GM12878 (cell line): ENCODE measurements at regions not wholly inside any gene's neighbourhood (a gene's known extent, or its start where the extent isn't known, plus 50 kb on each side); places are given as distances from the start of the nearest gene placed in this dataset.

Experiments used
- ATAC-seq: fragments of 200-7000 bp; cut with Tn5 transposase; 3 replicates; pipeline ENCODE4 v1.9.1; 2020; ENCODE audit warnings: mild to moderate bottlenecking, moderate library complexity
- BruUV-seq: library from RNA; stranded (reverse); fragments of 400-500 nt; replicated peaks from 2 replicates; lab custom pipeline; 2021; lab: Mats Ljungman, UMichigan
- CTCF ChIA-PET: fragments of 300-600 bp; sonication (Branson Sonifier 250); formaldehyde crosslinking; extraction: SDS; loops from one replicate; lab custom pipeline; 2021; ENCODE audit warnings: inconsistent platforms; lab: Yijun Ruan, JAX
- POLR2A ChIA-PET: fragments of 350-600 bp; formaldehyde crosslinking; extraction: SDS; loops from one replicate; lab custom pipeline; 2021; ENCODE audit warnings: inconsistent platforms; lab: Charles Lee
- RAD21 ChIA-PET: fragments of 300-600 bp; sonication (Branson Sonifier 250); formaldehyde crosslinking; loops from one replicate; lab custom pipeline; 2023; ENCODE audit warnings: antibody characterized with exemption; ENCODE audit not compliant: unreplicated experiment; lab: Charles Lee
- SMC1A ChIA-PET: fragments of 300-600 bp; sonication (Branson Sonifier 250); formaldehyde crosslinking; loops from one replicate; lab custom pipeline; 2023; ENCODE audit not compliant: unreplicated experiment, uncharacterized antibody; lab: Charles Lee
- DNase-seq: peaks from one replicate; pipeline ENCODE4 v3.0.0-alpha.2; 2011; ENCODE audit warnings: low read depth, low spot score
- FAIRE-seq: peaks from 3 replicates; lab custom pipeline; 2011; peaks lifted over from hg19 to GRCh38; lab: Jason Lieb, UNC
- H2AFZ ChIP-seq: 2 replicates; pipeline ENCODE4 v1.6.0; 2011; ENCODE audit warnings: low read depth, low read length, control low read depth; ENCODE audit not compliant: control insufficient read depth
- H3K27ac ChIP-seq: 2 replicates; pipeline ENCODE4 v1.5.1; 2011; ENCODE audit warnings: control low read depth; ENCODE audit not compliant: control insufficient read depth, insufficient read depth
- H3K27me3 ChIP-seq, 2 experiments: replicated peaks in 1 of 2; 2 replicates each; pipeline versions ENCODE4 v1.6.0 to v1.6.1; 2011; ENCODE audit warnings: low read length in 1 of 2; ENCODE audit not compliant: control insufficient read depth in 2 of 2, insufficient read depth in 2 of 2
- H3K36me3 ChIP-seq, 2 experiments: 2 replicates each; pipeline ENCODE4 v1.5.1; 2011; ENCODE audit warnings: low read length in 1 of 2; ENCODE audit not compliant: control insufficient read depth in 2 of 2, insufficient read depth in 2 of 2
- H3K4me1 ChIP-seq: 2 replicates; pipeline ENCODE4 v1.6.1; 2011; ENCODE audit warnings: mild to moderate bottlenecking, low read length, moderate library complexity, mixed read lengths; ENCODE audit not compliant: control insufficient read depth, insufficient read depth
- H3K4me2 ChIP-seq: 2 replicates; pipeline ENCODE4 v1.6.0; 2011; ENCODE audit warnings: control low read depth; ENCODE audit not compliant: control insufficient read depth, insufficient read depth
- H3K4me3 ChIP-seq: fragments of 200-600 bp; sonication (generic); 2 replicates; pipeline ENCODE4 v1.5.1; 2016
- H3K79me2 ChIP-seq: 2 replicates; pipeline ENCODE4 v1.6.0; 2011; ENCODE audit warnings: low read length; ENCODE audit not compliant: control insufficient read depth, insufficient read depth
- H3K9ac ChIP-seq: 2 replicates; pipeline ENCODE4 v1.8.0; 2011; ENCODE audit warnings: low read length, control low read depth, mixed read lengths; ENCODE audit not compliant: control insufficient read depth, insufficient read depth
- H3K9me3 ChIP-seq: replicated peaks from 3 replicates; pipeline ENCODE4 v1.5.1; 2011; ENCODE audit warnings: mild to moderate bottlenecking, low read length; ENCODE audit not compliant: control insufficient read depth, insufficient read depth
- H4K20me1 ChIP-seq: 2 replicates; pipeline ENCODE4 v1.6.0; 2011; ENCODE audit not compliant: control insufficient read depth, insufficient read depth
- BRCA1 ChIP-seq: IDR thresholded peaks from 2 replicates; pipeline ENCODE4 v1.6.1; 2011; ENCODE audit warnings: low read depth, low read length, improper control_type of control experiment
- CHD4 ChIP-seq: fragments of 200-600 bp; sonication (generic); IDR thresholded peaks from 2 replicates; pipeline ENCODE4 v1.6.1; 2016; ENCODE audit warnings: mild to moderate bottlenecking
- NFYB ChIP-seq: IDR thresholded peaks from 2 replicates; pipeline ENCODE4 v1.6.1; 2011; ENCODE audit warnings: low read depth, mild to moderate bottlenecking, low read length, improper control_type of control experiment, moderate library complexity; ENCODE audit not compliant: insufficient read depth
- SMAD1 ChIP-seq: fragments of 450-650 bp; IDR thresholded peaks from 2 replicates; pipeline ENCODE4 v1.6.1; 2018; ENCODE audit warnings: mild to moderate bottlenecking, low read depth; ENCODE audit not compliant: partially characterized antibody
- WGBS: methylation state at CpG from one replicate; pipeline ENCODE4 v1.1.6; 2016; ENCODE audit warnings: low lambda C conversion rate; ENCODE audit not compliant: insufficient replicate concordance, insufficient coverage; ENCODE audit errors: missing lambda C conversion rate; 5-methylcytosine and 5-hydroxymethylcytosine counted together
- in situ Hi-C: fragments of 300-500 bp; cut with MboI; formaldehyde crosslinking; loops from 9 replicates; pipeline ENCODE4 v1.14.3; 2018; ENCODE audit warnings: mixed read lengths
- intact Hi-C: fragments of 100-400 bp; cut with micrococcal nuclease; formaldehyde crosslinking; loops from one replicate; pipeline ENCODE4 v1.14.2; 2022; ENCODE audit not compliant: unreplicated experiment
- TF ChIP-seq, protein P1 (sequence below): fragments of 450-650 bp; conservative IDR thresholded peaks from 2 replicates; pipeline ENCODE4 v1.6.1; 2017; ENCODE audit warnings: mild to moderate bottlenecking, moderate library complexity
- TF ChIP-seq, protein P2 (sequence below): fragments of 450-650 bp; IDR thresholded peaks from 2 replicates; pipeline ENCODE4 v1.6.1; 2017; ENCODE audit warnings: mild to moderate bottlenecking

DNA sequence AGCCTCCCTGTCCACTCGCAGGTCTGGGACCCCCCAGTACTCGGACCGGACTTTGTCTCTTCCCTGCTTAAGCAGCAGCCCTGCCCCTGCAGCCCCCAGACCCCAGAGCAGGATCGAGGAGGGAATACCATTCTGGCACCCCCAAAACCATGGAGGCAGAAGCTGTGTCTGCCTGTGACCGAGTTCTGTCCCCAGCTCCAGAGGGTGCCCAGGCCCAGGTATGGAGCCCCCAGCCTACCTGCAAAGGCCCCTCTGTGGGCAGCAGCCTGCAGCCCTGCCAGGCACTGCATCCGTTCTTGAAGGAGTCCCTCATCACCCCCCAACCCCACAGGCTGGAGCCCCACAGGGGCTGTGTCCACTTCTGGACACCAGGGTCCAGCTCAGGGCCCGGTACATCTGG is 163.8 kb downstream of the BRD1 start:
- no peaks in the 10 kb centered on the region for H3K27me3 ChIP-seq
- no TSS peak for BruUV-seq
- no peaks in the 10 kb centered on the region for H3K36me3 ChIP-seq
- intact Hi-C loops (no loop called here), in situ Hi-C loops (no loop called here)
- H3K4me1 ChIP-seq = no peaks in the 10 kb centered on the region
- no peak overlapping the region for H3K27ac ChIP-seq
- no peak overlapping the region for H2AFZ ChIP-seq
- POLR2A ChIA-PET = no interaction called here
- no peak overlapping the region for H3K4me3 ChIP-seq
- no peak for FAIRE-seq
- TF ChIP-seq NFYB (no peak), SMAD1 (no peak), BRCA1 (no peak), CHD4 (no peak)
- TF ChIP-seq, protein P1, sequence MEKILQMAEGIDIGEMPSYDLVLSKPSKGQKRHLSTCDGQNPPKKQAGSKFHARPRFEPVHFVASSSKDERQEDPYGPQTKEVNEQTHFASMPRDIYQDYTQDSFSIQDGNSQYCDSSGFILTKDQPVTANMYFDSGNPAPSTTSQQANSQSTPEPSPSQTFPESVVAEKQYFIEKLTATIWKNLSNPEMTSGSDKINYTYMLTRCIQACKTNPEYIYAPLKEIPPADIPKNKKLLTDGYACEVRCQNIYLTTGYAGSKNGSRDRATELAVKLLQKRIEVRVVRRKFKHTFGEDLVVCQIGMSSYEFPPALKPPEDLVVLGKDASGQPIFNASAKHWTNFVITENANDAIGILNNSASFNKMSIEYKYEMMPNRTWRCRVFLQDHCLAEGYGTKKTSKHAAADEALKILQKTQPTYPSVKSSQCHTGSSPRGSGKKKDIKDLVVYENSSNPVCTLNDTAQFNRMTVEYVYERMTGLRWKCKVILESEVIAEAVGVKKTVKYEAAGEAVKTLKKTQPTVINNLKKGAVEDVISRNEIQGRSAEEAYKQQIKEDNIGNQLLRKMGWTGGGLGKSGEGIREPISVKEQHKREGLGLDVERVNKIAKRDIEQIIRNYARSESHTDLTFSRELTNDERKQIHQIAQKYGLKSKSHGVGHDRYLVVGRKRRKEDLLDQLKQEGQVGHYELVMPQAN = no peak
- TF ChIP-seq, protein P2, sequence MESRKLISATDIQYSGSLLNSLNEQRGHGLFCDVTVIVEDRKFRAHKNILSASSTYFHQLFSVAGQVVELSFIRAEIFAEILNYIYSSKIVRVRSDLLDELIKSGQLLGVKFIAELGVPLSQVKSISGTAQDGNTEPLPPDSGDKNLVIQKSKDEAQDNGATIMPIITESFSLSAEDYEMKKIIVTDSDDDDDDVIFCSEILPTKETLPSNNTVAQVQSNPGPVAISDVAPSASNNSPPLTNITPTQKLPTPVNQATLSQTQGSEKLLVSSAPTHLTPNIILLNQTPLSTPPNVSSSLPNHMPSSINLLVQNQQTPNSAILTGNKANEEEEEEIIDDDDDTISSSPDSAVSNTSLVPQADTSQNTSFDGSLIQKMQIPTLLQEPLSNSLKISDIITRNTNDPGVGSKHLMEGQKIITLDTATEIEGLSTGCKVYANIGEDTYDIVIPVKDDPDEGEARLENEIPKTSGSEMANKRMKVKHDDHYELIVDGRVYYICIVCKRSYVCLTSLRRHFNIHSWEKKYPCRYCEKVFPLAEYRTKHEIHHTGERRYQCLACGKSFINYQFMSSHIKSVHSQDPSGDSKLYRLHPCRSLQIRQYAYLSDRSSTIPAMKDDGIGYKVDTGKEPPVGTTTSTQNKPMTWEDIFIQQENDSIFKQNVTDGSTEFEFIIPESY = no peak
- RAD21 ChIA-PET = no interaction called here
- CTCF ChIA-PET = no interaction called here
- H3K79me2 ChIP-seq = no peaks in the 10 kb centered on the region
- no peaks in the 10 kb centered on the region for H4K20me1 ChIP-seq
- ATAC-seq = no peak
- no peaks in the 10 kb centered on the region; the same call in 2 of the 3 replicates for H3K9me3 ChIP-seq
- WGBS = 46% methylated on average over 7 of the region's 7 CpGs
- no peak overlapping the region for H3K9ac ChIP-seq
- SMC1A ChIA-PET = no interaction called here
- no peak for DNase-seq
- H3K4me2 ChIP-seq = no peak overlapping the region
